CD4-positive, alpha-beta T cell treated with Interleukin-6 at 100 ng/mL for 8 hours (primary cell): ENCODE measurements at regions not wholly inside any gene's neighbourhood (a gene's known extent, or its start where the extent isn't known, plus 50 kb on each side); places are given as distances from the start of the nearest gene placed in this dataset.

Source experiments
- DNase-seq: peaks from one replicate; pipeline ENCODE4 v3.0.0-alpha.2; 2020; ENCODE audit warnings: mixed read lengths, low spot score

- DNase-seq = no peak
Measured at GRCh38 chr2:215598376-215598975, 162.6 kb upstream of the FN1 start.

GRCh38 chr2:215597577-215597976 lies 161.7 kb upstream of the FN1 start:
- no peak for DNase-seq

GRCh38 chr2:215594766-215595165 lies 158.9 kb upstream of the FN1 start:
- DNase-seq = no peak

GRCh38 chr2:215590010-215590745 lies 154.3 kb upstream of the FN1 start:
- no peak for DNase-seq

GRCh38 chr2:215583881-215584280 lies 148.0 kb upstream of the FN1 start:
- no peak for DNase-seq

GRCh38 chr2:215579809-215580208 lies 143.9 kb upstream of the FN1 start:
- no peak for DNase-seq

GRCh38 chr2:215577356-215577755 lies 141.5 kb upstream of the FN1 start:
- no peak for DNase-seq

GRCh38 chr2:215576572-215576971 lies 140.7 kb upstream of the FN1 start:
- DNase-seq = no peak

GRCh38 chr2:215573496-215573895 lies 137.6 kb upstream of the FN1 start:
- DNase-seq = no peak

- no peak for DNase-seq
Measured at GRCh38 chr2:215572341-215572848, 136.5 kb upstream of the FN1 start.

- no peak for DNase-seq
Measured at GRCh38 chr2:215571689-215572088, 135.8 kb upstream of the FN1 start.

- DNase-seq = no peak
Measured at GRCh38 chr2:215567504-215567903, 131.6 kb upstream of the FN1 start.

GRCh38 chr2:215565897-215566296 lies 130.0 kb upstream of the FN1 start:
- no peak for DNase-seq

GRCh38 chr2:215557701-215558100 lies 121.8 kb upstream of the FN1 start:
- DNase-seq = no peak

- no peak for DNase-seq
Measured at GRCh38 chr2:215556979-215557378, 121.1 kb upstream of the FN1 start.

GRCh38 chr2:215554689-215555498 lies 119.0 kb upstream of the FN1 start:
- DNase-seq = no peak

GRCh38 chr2:215553946-215554345 lies 118.1 kb upstream of the FN1 start:
- no peak for DNase-seq

GRCh38 chr2:215552144-215552580 lies 116.3 kb upstream of the FN1 start:
- no peak for DNase-seq

- no peak for DNase-seq
Measured at GRCh38 chr2:215550331-215550730, 114.5 kb upstream of the FN1 start.

- no peak for DNase-seq
Measured at GRCh38 chr2:215548714-215549113, 112.8 kb upstream of the FN1 start.

- no peak for DNase-seq
Measured at GRCh38 chr2:215542690-215543089, 106.8 kb upstream of the FN1 start.

GRCh38 chr2:215540658-215541057 lies 104.8 kb upstream of the FN1 start:
- no peak for DNase-seq

- no peak for DNase-seq
Measured at GRCh38 chr2:215537611-215538010, 101.7 kb upstream of the FN1 start.
